ENCODE measurements at regions not wholly inside any gene's neighbourhood (a gene's known extent, or its start where the extent isn't known, plus 50 kb on each side); places are given as distances from the start of the nearest gene placed in this dataset.

DNA sequence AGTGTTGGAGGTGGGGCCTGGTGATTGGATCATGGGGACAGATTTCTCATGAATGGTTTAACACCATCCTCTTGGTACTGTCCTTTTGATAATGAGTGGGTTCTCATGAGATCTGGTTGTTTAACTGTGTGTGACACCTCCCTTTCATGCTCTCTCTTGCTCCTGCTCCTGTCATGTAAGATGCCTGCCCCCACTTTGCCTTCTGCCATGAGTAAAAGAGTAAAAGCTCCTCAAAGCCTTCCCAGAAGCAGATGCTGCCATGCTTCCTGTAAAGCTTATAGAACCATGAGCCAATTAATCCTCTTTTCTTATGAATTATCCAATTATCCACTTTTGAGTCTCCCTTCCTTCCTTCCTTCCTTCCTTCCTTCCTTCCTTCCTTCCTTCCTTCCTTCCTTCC is 317.7 kb downstream of the RDH14 start:
- intact Hi-C loops (cut with DNase I): no loop called here
- no peak overlapping the region for H3K4me3 ChIP-seq
- H3K9me3 ChIP-seq: no peaks in the 10 kb centered on the region
- no peak for DNase-seq
- H3K27me3 ChIP-seq: peaks cover 0 to 9% (median 0%) of the 10 kb centered on the region in 4 donors
- TF ChIP-seq POLR2A (IDR thresholded peaks at IDR 0.05): no peak
- TF ChIP-seq, protein P1, sequence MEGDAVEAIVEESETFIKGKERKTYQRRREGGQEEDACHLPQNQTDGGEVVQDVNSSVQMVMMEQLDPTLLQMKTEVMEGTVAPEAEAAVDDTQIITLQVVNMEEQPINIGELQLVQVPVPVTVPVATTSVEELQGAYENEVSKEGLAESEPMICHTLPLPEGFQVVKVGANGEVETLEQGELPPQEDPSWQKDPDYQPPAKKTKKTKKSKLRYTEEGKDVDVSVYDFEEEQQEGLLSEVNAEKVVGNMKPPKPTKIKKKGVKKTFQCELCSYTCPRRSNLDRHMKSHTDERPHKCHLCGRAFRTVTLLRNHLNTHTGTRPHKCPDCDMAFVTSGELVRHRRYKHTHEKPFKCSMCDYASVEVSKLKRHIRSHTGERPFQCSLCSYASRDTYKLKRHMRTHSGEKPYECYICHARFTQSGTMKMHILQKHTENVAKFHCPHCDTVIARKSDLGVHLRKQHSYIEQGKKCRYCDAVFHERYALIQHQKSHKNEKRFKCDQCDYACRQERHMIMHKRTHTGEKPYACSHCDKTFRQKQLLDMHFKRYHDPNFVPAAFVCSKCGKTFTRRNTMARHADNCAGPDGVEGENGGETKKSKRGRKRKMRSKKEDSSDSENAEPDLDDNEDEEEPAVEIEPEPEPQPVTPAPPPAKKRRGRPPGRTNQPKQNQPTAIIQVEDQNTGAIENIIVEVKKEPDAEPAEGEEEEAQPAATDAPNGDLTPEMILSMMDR (IDR thresholded peaks at IDR 0.05): no peak
- no peaks in the 10 kb centered on the region for H3K4me1 ChIP-seq
- H3K27ac ChIP-seq: no peak overlapping the region
- no peaks in the 10 kb centered on the region for H3K36me3 ChIP-seq

DNA sequence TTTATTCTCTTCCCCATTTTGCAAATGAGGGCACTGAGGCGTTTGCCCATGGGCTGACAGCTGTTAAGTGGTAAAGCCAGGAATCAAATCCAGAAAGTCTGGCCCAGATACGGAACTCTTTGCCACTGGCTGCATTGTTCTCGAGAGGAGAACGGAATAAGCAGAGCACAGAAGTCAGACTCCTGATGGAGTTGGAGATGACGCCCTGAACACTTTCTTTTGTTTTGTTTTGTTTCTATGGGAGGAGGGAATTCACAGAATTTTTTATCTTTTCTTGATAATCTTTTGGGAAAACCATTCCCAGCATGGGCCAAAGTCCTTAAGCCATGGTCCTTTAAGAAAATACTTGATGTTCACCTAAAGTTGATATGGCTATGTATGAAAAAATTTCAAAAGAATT is 322.2 kb downstream of the RDH14 start:
- Histone ChIP-seq H3K4me1 (no peaks in the 10 kb centered on the region), H3K9me3 (no peaks in the 10 kb centered on the region), H3K4me3 (no peak overlapping the region), H3K27ac (no peak overlapping the region), H3K36me3 (no peaks in the 10 kb centered on the region), H3K27me3 (peaks cover 0 to 4% (median 0%) of the 10 kb centered on the region in 4 donors)
- TF ChIP-seq, protein P1 (IDR thresholded peaks at IDR 0.05): no peak
- TF ChIP-seq POLR2A (IDR thresholded peaks at IDR 0.05): no peak
- WGBS, 2 donors: 73 to 93% methylated on average over 5 of the region's 5 CpGs
- DNase-seq: no peak
- intact Hi-C loops (cut with DNase I): no loop called here

- H3K27ac ChIP-seq: no peak overlapping the region
Measured at GRCh38 chr2:18237298-18237697, 323.2 kb downstream of the RDH14 start.

DNA sequence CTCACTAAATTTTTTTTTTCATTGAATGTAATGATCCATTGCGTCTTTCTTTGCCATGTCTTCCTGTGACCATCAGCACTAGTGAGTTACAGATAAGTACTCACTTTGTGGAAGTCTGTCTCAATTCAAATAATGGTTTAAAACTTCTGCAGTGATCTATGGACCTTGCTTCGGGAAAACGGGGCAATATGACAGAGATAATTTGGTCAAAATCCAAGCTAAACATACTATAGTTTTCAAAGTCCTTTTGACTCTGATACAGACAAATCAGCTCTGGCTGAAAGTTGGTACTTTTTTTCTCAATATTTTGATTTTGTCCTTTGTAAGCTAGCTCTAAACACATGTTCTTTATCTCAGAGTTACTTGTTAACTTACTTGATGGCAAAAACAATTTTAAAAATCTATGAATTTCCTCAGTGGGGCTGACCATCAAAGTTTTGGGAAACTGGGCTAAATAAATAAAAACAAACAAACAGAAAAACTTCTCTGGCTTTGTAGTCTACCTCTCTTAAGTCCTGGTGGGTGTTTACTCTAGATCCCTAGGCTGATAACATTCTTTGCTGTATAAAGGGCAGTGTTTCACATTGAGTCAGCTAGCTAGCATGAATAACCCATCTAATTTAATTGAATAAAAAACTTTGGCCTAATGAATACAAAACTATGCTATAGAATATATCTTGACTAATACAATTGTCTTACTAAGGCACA is 327.6 kb downstream of the RDH14 start:
- H3K27me3 ChIP-seq: peaks cover 0 to 24% (median 0%) of the 10 kb centered on the region in 4 donors
- H3K27ac ChIP-seq: no peak overlapping the region
- H3K4me3 ChIP-seq: no peak overlapping the region
- WGBS, 2 donors: 46 to 52% methylated on average over 3 of the region's 3 CpGs
- intact Hi-C loops (cut with DNase I): no loop called here
- H3K4me1 ChIP-seq: no peaks in the 10 kb centered on the region
- TF ChIP-seq, protein P1 (IDR thresholded peaks at IDR 0.05): no peak
- no peak for TF ChIP-seq POLR2A (IDR thresholded peaks at IDR 0.05)
- H3K36me3 ChIP-seq: no peaks in the 10 kb centered on the region
- no peak for DNase-seq
- H3K9me3 ChIP-seq: no peaks in the 10 kb centered on the region

More at GRCh38 chr2:18237298-18237697, 323.2 kb downstream of the RDH14 start:
- Histone ChIP-seq H3K36me3 (no peaks in the 10 kb centered on the region), H3K9me3 (no peaks in the 10 kb centered on the region), H3K4me1 (no peaks in the 10 kb centered on the region), H3K27me3 (peaks cover 0 to 4% (median 0%) of the 10 kb centered on the region in 4 donors), H3K4me3 (no peak overlapping the region)
- intact Hi-C loops (cut with DNase I): no loop called here
- no peak for DNase-seq
- WGBS, 2 donors: 67 to 84% methylated on average over 2 of the region's 2 CpGs
- TF ChIP-seq POLR2A (IDR thresholded peaks at IDR 0.05): no peak
- TF ChIP-seq, protein P1 (IDR thresholded peaks at IDR 0.05): no peak

DNA sequence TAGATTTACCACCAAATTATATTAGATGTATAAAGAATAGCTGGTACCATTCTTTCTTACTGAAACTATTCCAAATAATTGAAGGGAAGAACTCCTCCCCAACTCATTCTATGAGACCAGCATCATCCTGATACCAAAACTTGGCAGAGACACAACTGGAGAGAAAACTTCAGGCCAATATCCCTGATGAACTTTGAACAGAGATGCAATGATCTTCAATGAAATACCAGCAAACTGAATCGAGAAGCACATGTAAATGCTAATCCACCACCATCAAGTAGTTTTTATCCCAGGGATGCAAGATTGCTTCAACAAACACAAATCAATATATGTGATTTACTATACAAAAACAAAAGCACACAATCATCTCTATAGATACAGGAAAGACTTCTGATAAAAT is 329.8 kb downstream of the RDH14 start:
- TF ChIP-seq, protein P1 (IDR thresholded peaks at IDR 0.05): no peak
- TF ChIP-seq POLR2A (IDR thresholded peaks at IDR 0.05): no peak
- DNase-seq: no peak
- Histone ChIP-seq H3K36me3 (no peaks in the 10 kb centered on the region), H3K4me1 (no peaks in the 10 kb centered on the region), H3K4me3 (no peak overlapping the region), H3K27ac (no peak overlapping the region), H3K9me3 (no peaks in the 10 kb centered on the region), H3K27me3 (peaks cover 0 to 33% (median 0%) of the 10 kb centered on the region in 4 donors)
- WGBS, 2 donors: 55 to 63% methylated on average over 1 of the region's 1 CpG
- intact Hi-C loops (cut with DNase I): no loop called here

Data from esophagus squamous epithelium (tissue), 5 donors.